ENCODE measurements at regions not wholly inside any gene's neighbourhood (a gene's known extent, or its start where the extent isn't known, plus 50 kb on each side); places are given as distances from the start of the nearest gene placed in this dataset.

DNA sequence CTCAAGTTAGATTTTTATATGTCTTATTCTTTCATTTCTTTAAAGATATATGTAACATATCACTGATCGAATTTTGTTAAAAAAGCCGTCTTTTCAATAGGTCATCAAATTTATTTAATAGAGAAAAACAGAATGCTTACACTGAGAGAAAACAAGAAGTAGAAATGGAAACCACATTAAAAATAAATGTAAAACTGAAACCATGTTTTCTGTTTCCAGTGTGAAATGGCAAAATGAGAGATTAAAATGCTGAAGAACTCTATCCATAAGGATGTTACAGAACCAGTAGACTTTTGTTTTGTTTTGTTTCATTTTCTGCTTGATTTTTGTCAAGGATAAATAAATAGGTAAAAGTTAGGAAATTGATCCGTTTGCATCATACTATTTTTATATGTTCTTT lies 210.1 kb downstream of the PRDM9 start:
- DNase-seq (ENCODE audit: extremely low read depth, low read depth) = no peak
- TF ChIP-seq, protein P1, sequence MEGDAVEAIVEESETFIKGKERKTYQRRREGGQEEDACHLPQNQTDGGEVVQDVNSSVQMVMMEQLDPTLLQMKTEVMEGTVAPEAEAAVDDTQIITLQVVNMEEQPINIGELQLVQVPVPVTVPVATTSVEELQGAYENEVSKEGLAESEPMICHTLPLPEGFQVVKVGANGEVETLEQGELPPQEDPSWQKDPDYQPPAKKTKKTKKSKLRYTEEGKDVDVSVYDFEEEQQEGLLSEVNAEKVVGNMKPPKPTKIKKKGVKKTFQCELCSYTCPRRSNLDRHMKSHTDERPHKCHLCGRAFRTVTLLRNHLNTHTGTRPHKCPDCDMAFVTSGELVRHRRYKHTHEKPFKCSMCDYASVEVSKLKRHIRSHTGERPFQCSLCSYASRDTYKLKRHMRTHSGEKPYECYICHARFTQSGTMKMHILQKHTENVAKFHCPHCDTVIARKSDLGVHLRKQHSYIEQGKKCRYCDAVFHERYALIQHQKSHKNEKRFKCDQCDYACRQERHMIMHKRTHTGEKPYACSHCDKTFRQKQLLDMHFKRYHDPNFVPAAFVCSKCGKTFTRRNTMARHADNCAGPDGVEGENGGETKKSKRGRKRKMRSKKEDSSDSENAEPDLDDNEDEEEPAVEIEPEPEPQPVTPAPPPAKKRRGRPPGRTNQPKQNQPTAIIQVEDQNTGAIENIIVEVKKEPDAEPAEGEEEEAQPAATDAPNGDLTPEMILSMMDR (IDR thresholded peaks at IDR 0.05; ENCODE audit: low read depth, low read length) = no peak

DNA sequence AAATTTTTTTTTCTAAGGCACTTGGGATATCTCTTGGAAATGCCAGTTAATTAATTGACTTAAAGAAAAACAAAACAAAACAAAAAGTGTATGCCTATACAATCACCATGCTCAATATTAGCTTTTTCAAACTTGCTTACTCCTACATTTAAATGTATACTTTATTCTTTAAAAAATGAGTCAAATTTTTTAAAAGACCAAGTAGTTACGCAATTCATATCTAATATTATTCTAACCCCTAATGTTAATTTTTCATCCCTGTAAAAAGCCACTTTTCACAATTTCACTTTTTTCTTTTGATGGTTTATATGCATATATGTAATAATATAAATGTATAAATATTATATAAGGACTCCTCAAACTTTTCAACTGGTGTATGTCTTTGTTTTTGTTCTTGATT lies 211.2 kb downstream of the PRDM9 start:
- TF ChIP-seq, protein P1 (IDR thresholded peaks at IDR 0.05; ENCODE audit: low read depth, low read length) = no peak
- DNase-seq (ENCODE audit: extremely low read depth, low read depth) = no peak

DNA sequence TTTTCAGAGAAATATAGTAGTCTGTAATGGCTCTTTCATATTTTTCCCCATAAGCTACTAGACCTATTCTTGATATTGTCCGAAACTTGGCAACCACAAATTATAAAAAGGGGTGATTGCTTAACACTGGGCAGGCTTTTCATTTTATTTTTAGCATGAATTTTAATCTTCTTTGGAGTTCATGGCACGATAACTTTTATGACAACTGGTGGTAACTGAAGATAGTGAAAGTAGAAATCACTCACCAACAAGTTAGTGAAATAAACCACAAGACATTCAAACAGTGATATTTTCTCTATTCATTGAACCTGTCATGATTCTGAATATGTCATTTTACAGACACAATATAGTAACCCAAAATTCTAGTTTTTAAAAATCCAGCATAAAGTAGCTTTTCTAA lies 213.9 kb downstream of the PRDM9 start:
- TF ChIP-seq, protein P1 (IDR thresholded peaks at IDR 0.05; ENCODE audit: low read depth, low read length) = no peak
- no peak for DNase-seq (ENCODE audit: extremely low read depth, low read depth)

DNA sequence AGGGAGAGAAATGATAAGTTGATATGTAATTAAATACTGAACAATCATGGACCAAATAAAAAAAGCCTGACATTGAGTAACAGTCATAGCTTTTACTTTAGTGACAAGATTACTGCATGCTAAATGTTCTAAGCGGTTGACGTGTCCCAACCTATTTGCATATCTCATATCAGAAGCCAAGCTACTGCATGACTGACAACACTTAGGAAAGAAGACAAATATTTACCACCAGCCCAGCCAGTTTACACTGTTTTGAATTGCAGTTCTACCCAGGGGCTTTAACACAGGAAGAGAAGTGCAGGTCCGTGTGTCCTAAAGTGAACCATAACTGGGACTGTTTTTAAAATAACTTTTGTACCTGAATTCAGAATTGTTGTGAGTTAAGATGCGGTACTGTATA lies 219.9 kb downstream of the PRDM9 start:
- TF ChIP-seq, protein P1 (IDR thresholded peaks at IDR 0.05; ENCODE audit: low read depth, low read length) = no peak
- DNase-seq (ENCODE audit: extremely low read depth, low read depth) = no peak

DNA sequence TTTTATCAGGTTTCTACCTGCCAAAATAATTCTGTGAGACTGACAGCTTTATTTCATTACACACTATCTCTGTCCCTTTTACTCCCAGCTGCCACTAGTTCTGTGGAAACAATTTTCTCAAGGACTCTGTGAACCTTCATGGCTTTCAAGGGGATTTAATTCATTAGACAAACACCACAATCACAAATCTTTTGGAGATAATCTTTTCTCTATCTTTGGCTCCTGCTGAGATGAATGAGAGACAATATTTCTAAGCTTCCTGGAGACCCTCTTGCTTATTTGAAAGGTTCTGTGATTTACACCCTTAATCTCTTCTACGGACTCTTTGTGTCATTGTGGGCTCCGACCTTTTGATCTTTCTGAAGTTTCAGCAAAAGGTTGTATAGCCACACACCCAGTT lies 222.6 kb downstream of the PRDM9 start:
- no peak for DNase-seq (ENCODE audit: extremely low read depth, low read depth)
- TF ChIP-seq, protein P1 (IDR thresholded peaks at IDR 0.05; ENCODE audit: low read depth, low read length) = no peak

DNA sequence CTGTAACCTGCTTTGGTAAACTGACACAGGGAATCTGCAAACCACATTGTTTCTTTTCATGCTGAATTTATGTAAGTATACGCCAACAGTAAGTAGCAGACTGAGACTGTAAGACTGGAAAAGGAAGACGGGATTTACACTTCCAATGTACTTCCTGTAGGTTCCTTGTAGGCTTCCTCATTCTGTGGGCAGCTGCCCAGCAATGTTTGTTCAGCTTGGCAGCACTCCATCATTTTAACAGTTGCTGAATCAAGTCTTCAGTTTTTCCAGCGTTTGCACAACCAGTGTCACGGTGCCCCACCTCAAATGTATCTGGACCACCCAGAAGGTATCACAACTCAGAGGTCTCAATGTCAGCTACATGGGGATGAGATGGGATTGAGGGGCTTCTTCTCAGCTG lies 232.6 kb downstream of the PRDM9 start:
- no peak for DNase-seq (ENCODE audit: extremely low read depth, low read depth)

DNA sequence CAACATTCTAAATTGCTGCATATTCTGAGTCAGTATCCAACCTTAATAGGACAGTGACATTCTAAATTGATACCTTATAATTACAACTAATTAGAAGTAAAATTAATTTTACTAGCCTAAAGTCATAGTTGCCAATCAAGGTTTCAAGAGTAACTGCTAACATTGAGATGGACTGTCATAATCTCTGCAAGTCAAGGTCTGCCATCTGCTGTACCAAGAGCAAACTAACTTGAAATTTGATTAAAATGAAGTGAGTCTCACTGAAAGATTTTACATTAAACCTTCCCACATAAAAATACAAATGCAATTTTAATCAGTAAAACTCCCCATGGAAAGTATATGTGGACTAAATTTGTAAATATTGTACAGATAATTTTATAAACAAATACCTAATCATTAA lies 235.3 kb downstream of the PRDM9 start:
- no peak for DNase-seq (ENCODE audit: extremely low read depth, low read depth)
- TF ChIP-seq, protein P1 (IDR thresholded peaks at IDR 0.05; ENCODE audit: low read depth, low read length) = no peak

More for the DNA sequence above, 232.6 kb downstream of the PRDM9 start:
- TF ChIP-seq, protein P1 (IDR thresholded peaks at IDR 0.05; ENCODE audit: low read depth, low read length) = no peak

Data from AG09319 (cell line).